ENCODE measurements at regions not wholly inside any gene's neighbourhood (a gene's known extent, or its start where the extent isn't known, plus 50 kb on each side); places are given as distances from the start of the nearest gene placed in this dataset.

- Mint-ChIP-seq H3K36me3 (ENCODE audit: low read depth) (no peaks in the 10 kb centered on the region), H3K4me1 (ENCODE audit: low read depth) (no peaks in the 10 kb centered on the region), H3K4me3 (no peak overlapping the region), H3K27ac (no peak overlapping the region), H3K9me3 (no peaks in the 10 kb centered on the region), H3K27me3 (ENCODE audit: low read depth) (no peaks in the 10 kb centered on the region)
- no peak for DNase-seq (ENCODE audit: low spot score)
These were observed 591.0 kb downstream of the PTPRU start for GRCh38 chr1:29827237-29827750.

GRCh38 chr1:29826646-29827045 is 590.3 kb downstream of the PTPRU start:
- H3K36me3 Mint-ChIP-seq (ENCODE audit: low read depth): no peaks in the 10 kb centered on the region
- H3K9me3 Mint-ChIP-seq: no peaks in the 10 kb centered on the region
- no peaks in the 10 kb centered on the region for H3K4me1 Mint-ChIP-seq (ENCODE audit: low read depth)
- H3K4me3 Mint-ChIP-seq: no peak overlapping the region
- no peak for DNase-seq (ENCODE audit: low spot score)
- no peaks in the 10 kb centered on the region for H3K27me3 Mint-ChIP-seq (ENCODE audit: low read depth)
- H3K27ac Mint-ChIP-seq: no peak overlapping the region

- Mint-ChIP-seq H3K27ac (no peak overlapping the region), H3K36me3 (ENCODE audit: low read depth) (no peaks in the 10 kb centered on the region), H3K4me1 (ENCODE audit: low read depth) (no peaks in the 10 kb centered on the region), H3K4me3 (no peak overlapping the region), H3K9me3 (no peaks in the 10 kb centered on the region), H3K27me3 (ENCODE audit: low read depth) (no peaks in the 10 kb centered on the region)
- DNase-seq (ENCODE audit: low spot score): no peak
These were observed 589.7 kb downstream of the PTPRU start for GRCh38 chr1:29825941-29826415.

- no peaks in the 10 kb centered on the region for H3K36me3 Mint-ChIP-seq (ENCODE audit: low read depth)
These were observed 589.1 kb downstream of the PTPRU start for GRCh38 chr1:29825274-29825940.

GRCh38 chr1:29824511-29825273 is 588.4 kb downstream of the PTPRU start:
- H3K27ac Mint-ChIP-seq: no peak overlapping the region
- peaks cover 5% of the 10 kb centered on the region for H3K27me3 Mint-ChIP-seq (ENCODE audit: low read depth)
- H3K36me3 Mint-ChIP-seq (ENCODE audit: low read depth): no peaks in the 10 kb centered on the region
- no peaks in the 10 kb centered on the region for H3K9me3 Mint-ChIP-seq
- H3K4me1 Mint-ChIP-seq (ENCODE audit: low read depth): no peaks in the 10 kb centered on the region
- H3K4me3 Mint-ChIP-seq: no peak overlapping the region
- DNase-seq (ENCODE audit: low spot score): no peak

More at GRCh38 chr1:29825274-29825940, 589.1 kb downstream of the PTPRU start:
- Mint-ChIP-seq H3K4me1 (ENCODE audit: low read depth) (no peaks in the 10 kb centered on the region), H3K4me3 (no peak overlapping the region), H3K27ac (no peak overlapping the region), H3K9me3 (no peaks in the 10 kb centered on the region), H3K27me3 (ENCODE audit: low read depth) (peaks cover under 1% of the 10 kb centered on the region)
- DNase-seq (ENCODE audit: low spot score): no peak

GRCh38 chr1:29824025-29824424 is 587.7 kb downstream of the PTPRU start:
- no peaks in the 10 kb centered on the region for H3K9me3 Mint-ChIP-seq
- H3K4me1 Mint-ChIP-seq (ENCODE audit: low read depth): no peaks in the 10 kb centered on the region

GRCh38 chr1:29823561-29823960 is 587.2 kb downstream of the PTPRU start:
- Mint-ChIP-seq H3K27ac (no peak overlapping the region), H3K27me3 (ENCODE audit: low read depth) (peaks cover 13% of the 10 kb centered on the region), H3K9me3 (no peaks in the 10 kb centered on the region), H3K4me1 (ENCODE audit: low read depth) (no peaks in the 10 kb centered on the region), H3K4me3 (no peak overlapping the region), H3K36me3 (ENCODE audit: low read depth) (no peaks in the 10 kb centered on the region)
- DNase-seq (ENCODE audit: low spot score): no peak

More at GRCh38 chr1:29824025-29824424, 587.7 kb downstream of the PTPRU start:
- H3K36me3 Mint-ChIP-seq (ENCODE audit: low read depth): no peaks in the 10 kb centered on the region
- no peak overlapping the region for H3K4me3 Mint-ChIP-seq
- DNase-seq (ENCODE audit: low spot score): no peak
- peaks cover 10% of the 10 kb centered on the region for H3K27me3 Mint-ChIP-seq (ENCODE audit: low read depth)
- no peak overlapping the region for H3K27ac Mint-ChIP-seq

GRCh38 chr1:29821605-29822004 is 585.3 kb downstream of the PTPRU start:
- Mint-ChIP-seq H3K27me3 (ENCODE audit: low read depth) (peaks cover 20% of the 10 kb centered on the region), H3K4me3 (no peak overlapping the region), H3K27ac (no peak overlapping the region), H3K36me3 (ENCODE audit: low read depth) (no peaks in the 10 kb centered on the region), H3K4me1 (ENCODE audit: low read depth) (no peaks in the 10 kb centered on the region), H3K9me3 (no peaks in the 10 kb centered on the region)
- no peak for DNase-seq (ENCODE audit: low spot score)

- Mint-ChIP-seq H3K9me3 (no peaks in the 10 kb centered on the region), H3K4me1 (ENCODE audit: low read depth) (no peaks in the 10 kb centered on the region), H3K27ac (no peak overlapping the region), H3K27me3 (ENCODE audit: low read depth) (peaks cover 24% of the 10 kb centered on the region), H3K4me3 (no peak overlapping the region), H3K36me3 (ENCODE audit: low read depth) (no peaks in the 10 kb centered on the region)
- no peak for DNase-seq (ENCODE audit: low spot score)
These were observed 584.1 kb downstream of the PTPRU start for GRCh38 chr1:29820401-29820800.

- Mint-ChIP-seq H3K27ac (no peak overlapping the region), H3K4me3 (no peak overlapping the region), H3K36me3 (ENCODE audit: low read depth) (no peaks in the 10 kb centered on the region), H3K9me3 (no peaks in the 10 kb centered on the region), H3K27me3 (ENCODE audit: low read depth) (peaks cover 14% of the 10 kb centered on the region), H3K4me1 (ENCODE audit: low read depth) (no peaks in the 10 kb centered on the region)
- DNase-seq (ENCODE audit: low spot score): no peak
These were observed 576.2 kb downstream of the PTPRU start for GRCh38 chr1:29812408-29813135.

GRCh38 chr1:29811727-29812407 is 575.5 kb downstream of the PTPRU start:
- Mint-ChIP-seq H3K27me3 (ENCODE audit: low read depth) (peaks cover 8% of the 10 kb centered on the region), H3K4me1 (ENCODE audit: low read depth) (no peaks in the 10 kb centered on the region), H3K4me3 (no peak overlapping the region), H3K9me3 (no peaks in the 10 kb centered on the region), H3K27ac (no peak overlapping the region), H3K36me3 (ENCODE audit: low read depth) (no peaks in the 10 kb centered on the region)
- DNase-seq (ENCODE audit: low spot score): no peak

- Mint-ChIP-seq H3K27ac (no peak overlapping the region), H3K4me3 (no peak overlapping the region), H3K4me1 (ENCODE audit: low read depth) (no peaks in the 10 kb centered on the region), H3K9me3 (no peaks in the 10 kb centered on the region), H3K27me3 (ENCODE audit: low read depth) (peaks cover 7% of the 10 kb centered on the region), H3K36me3 (ENCODE audit: low read depth) (no peaks in the 10 kb centered on the region)
- no peak for DNase-seq (ENCODE audit: low spot score)
These were observed 574.9 kb downstream of the PTPRU start for GRCh38 chr1:29811247-29811646.
